Psoas muscle (tissue), 7 donors: ENCODE measurements at regions not wholly inside any gene's neighbourhood (a gene's known extent, or its start where the extent isn't known, plus 50 kb on each side); places are given as distances from the start of the nearest gene placed in this dataset.

Source experiments
- ATAC-seq, 4 donors: fragments of 200-7000 bp; cut with Tn5 transposase; one replicate each; pipeline ENCODE4 v1.9.1; 2020; ENCODE audit warnings: moderate library complexity in 3 of 4, mild to moderate bottlenecking in 2 of 4
- DNase-seq, 2 donors: peaks; one replicate each; pipeline ENCODE4 v3.0.0-alpha.2; 2020
- H3K27ac ChIP-seq: fragments of 200-600 bp; one replicate; pipeline ENCODE4 v1.8.0; 2022
- H3K27me3 ChIP-seq, 3 donors: fragments of 200-600 bp in 1 of 3; one replicate each; pipeline versions ENCODE4 v1.6.1 to v1.8.0; 2013 to 2022; ENCODE audit warnings: low read length in 2 of 3, mild to moderate bottlenecking in 2 of 3, moderate library complexity in 1 of 3; ENCODE audit not compliant: insufficient read depth in 3 of 3
- H3K36me3 ChIP-seq, 2 donors: fragments of 200-600 bp in 1 of 2; one replicate each; pipeline versions ENCODE4 v1.6.1 to v1.8.0; 2013 to 2022; ENCODE audit warnings: low read depth in 1 of 2, mild to moderate bottlenecking in 1 of 2, moderate library complexity in 1 of 2; ENCODE audit not compliant: insufficient read depth in 1 of 2
- H3K4me1 ChIP-seq: fragments of 200-600 bp; one replicate; pipeline ENCODE4 v1.8.0; 2022
- H3K4me3 ChIP-seq: fragments of 200-600 bp; one replicate; pipeline ENCODE4 v1.8.0; 2022; ENCODE audit warnings: mild to moderate bottlenecking
- H3K9me3 ChIP-seq: fragments of 200-600 bp; one replicate; pipeline ENCODE4 v1.8.0; 2022
- WGBS, 3 donors: extraction: QIAGEN DNeasy Blood & Tissue Kit; methylation state at CpG; one replicate each; pipeline versions ENCODE4 v1.1.6 to v1.1.7; 2013; 5-methylcytosine and 5-hydroxymethylcytosine counted together
- intact Hi-C, 2 donors: fragments of 100-400 bp; cut with DNase I; formaldehyde crosslinking; loops; one replicate each; pipeline versions ENCODE4 v1.11.0 to v1.14.2; 2022
- TF ChIP-seq, protein P1 (sequence below): fragments of 200-600 bp; IDR thresholded peaks from one replicate; pipeline ENCODE4 v1.8.0; 2022; ENCODE audit warnings: antibody characterized with exemption
- donor health status: healthy with polysubstance abuse.
- donor health status: DM: no; HTN: no; CAD: no; lungs with moderate emphysema.
- donor health status: Bipolar disorder and iron deficiency.
- donor health status: healthy.
- donor health status: DM: yes; HTN: yes; CAD: no.
- donor health status: DM: no; HTN: no; CAD: no.
- donor health status: DM: yes; HTN: yes; CAD: no.

DNA sequence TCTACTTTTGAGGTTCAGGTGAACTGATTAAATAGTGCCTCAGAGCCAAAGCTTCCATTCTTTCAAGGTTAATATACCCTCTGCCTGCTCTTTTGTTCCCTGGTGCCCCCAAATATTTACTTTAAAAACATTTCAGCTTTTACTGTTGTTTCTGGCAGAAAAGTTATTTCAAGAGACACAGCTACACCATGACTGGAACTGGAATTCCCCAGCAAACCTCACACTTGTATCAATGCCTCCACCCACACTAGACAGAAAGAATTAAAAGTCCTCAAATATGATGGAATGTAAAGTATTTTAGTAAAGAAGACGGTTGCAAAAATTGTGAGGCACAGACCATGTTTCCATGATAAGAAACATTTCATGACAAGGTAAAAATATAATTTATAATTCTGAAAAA is 720.2 kb upstream of the TYRP1 start:
- H3K4me1 ChIP-seq = no peaks in the 10 kb centered on the region
- no peak for ATAC-seq
- H3K36me3 ChIP-seq = no peaks in the 10 kb centered on the region
- TF ChIP-seq, protein P1, sequence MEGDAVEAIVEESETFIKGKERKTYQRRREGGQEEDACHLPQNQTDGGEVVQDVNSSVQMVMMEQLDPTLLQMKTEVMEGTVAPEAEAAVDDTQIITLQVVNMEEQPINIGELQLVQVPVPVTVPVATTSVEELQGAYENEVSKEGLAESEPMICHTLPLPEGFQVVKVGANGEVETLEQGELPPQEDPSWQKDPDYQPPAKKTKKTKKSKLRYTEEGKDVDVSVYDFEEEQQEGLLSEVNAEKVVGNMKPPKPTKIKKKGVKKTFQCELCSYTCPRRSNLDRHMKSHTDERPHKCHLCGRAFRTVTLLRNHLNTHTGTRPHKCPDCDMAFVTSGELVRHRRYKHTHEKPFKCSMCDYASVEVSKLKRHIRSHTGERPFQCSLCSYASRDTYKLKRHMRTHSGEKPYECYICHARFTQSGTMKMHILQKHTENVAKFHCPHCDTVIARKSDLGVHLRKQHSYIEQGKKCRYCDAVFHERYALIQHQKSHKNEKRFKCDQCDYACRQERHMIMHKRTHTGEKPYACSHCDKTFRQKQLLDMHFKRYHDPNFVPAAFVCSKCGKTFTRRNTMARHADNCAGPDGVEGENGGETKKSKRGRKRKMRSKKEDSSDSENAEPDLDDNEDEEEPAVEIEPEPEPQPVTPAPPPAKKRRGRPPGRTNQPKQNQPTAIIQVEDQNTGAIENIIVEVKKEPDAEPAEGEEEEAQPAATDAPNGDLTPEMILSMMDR = no peak
- no peak overlapping the region for H3K27ac ChIP-seq
- DNase-seq = no peak
- no peaks in the 10 kb centered on the region for H3K27me3 ChIP-seq
- H3K4me3 ChIP-seq = no peak overlapping the region
- 28 to 45% (median 40%) methylated on average over 1 of the region's 1 CpG for WGBS, 3 donors
- intact Hi-C loops = no loop called here
- H3K9me3 ChIP-seq = no peaks in the 10 kb centered on the region

- no peak for ATAC-seq
- no peaks in the 10 kb centered on the region for H3K9me3 ChIP-seq
- no peak overlapping the region for H3K4me3 ChIP-seq
- 47 to 70% (median 54%) methylated on average over 1 of the region's 1 CpG for WGBS, 3 donors
- intact Hi-C loops = no loop called here
- H3K27ac ChIP-seq = no peak overlapping the region
- no peak for DNase-seq
- no peaks in the 10 kb centered on the region for H3K36me3 ChIP-seq
- no peaks in the 10 kb centered on the region for H3K4me1 ChIP-seq
- TF ChIP-seq, protein P1 = no peak
- no peaks in the 10 kb centered on the region for H3K27me3 ChIP-seq
Observed at GRCh38 chr9:11973511-11973910, 719.7 kb upstream of the TYRP1 start.

- Histone ChIP-seq H3K36me3 (no peaks in the 10 kb centered on the region), H3K4me3 (no peak overlapping the region), H3K27ac (no peak overlapping the region), H3K27me3 (no peaks in the 10 kb centered on the region), H3K4me1 (no peaks in the 10 kb centered on the region), H3K9me3 (no peaks in the 10 kb centered on the region)
- ATAC-seq = no peak
- 67 to 71% (median 70%) methylated on average over 1 of the region's 1 CpG for WGBS, 3 donors
- intact Hi-C loops = no loop called here
- TF ChIP-seq, protein P1 = no peak
- DNase-seq = no peak
Observed at GRCh38 chr9:11992866-11993265, 700.3 kb upstream of the TYRP1 start.

GRCh38 chr9:12014488-12014887 is 678.7 kb upstream of the TYRP1 start:
- intact Hi-C loops = no loop called here
- TF ChIP-seq, protein P1 = no peak
- H3K36me3 ChIP-seq = no peaks in the 10 kb centered on the region
- no peaks in the 10 kb centered on the region for H3K4me1 ChIP-seq
- H3K9me3 ChIP-seq = peaks cover 35% of the 10 kb centered on the region
- no peak overlapping the region for H3K4me3 ChIP-seq
- H3K27me3 ChIP-seq = no peaks in the 10 kb centered on the region
- WGBS, 3 donors = 95 to 97% (median 96%) methylated on average over 1 of the region's 1 CpG
- no peak for DNase-seq
- H3K27ac ChIP-seq = no peak overlapping the region
- ATAC-seq = no peak

GRCh38 chr9:12054235-12054634 is 639.0 kb upstream of the TYRP1 start:
- WGBS, 3 donors = 79 to 81% (median 80%) methylated on average over 8 of the region's 8 CpGs
- ATAC-seq (no peak), DNase-seq (no peak)
- Histone ChIP-seq H3K9me3 (peaks cover 7% of the 10 kb centered on the region), H3K27me3 (no peaks in the 10 kb centered on the region), H3K27ac (no peak overlapping the region), H3K4me3 (no peak overlapping the region), H3K4me1 (no peaks in the 10 kb centered on the region), H3K36me3 (no peaks in the 10 kb centered on the region)
- intact Hi-C loops = no loop called here
- TF ChIP-seq, protein P1 = no peak
